Endothelial cell of umbilical vein (primary cell): ENCODE measurements at regions not wholly inside any gene's neighbourhood (a gene's known extent, or its start where the extent isn't known, plus 50 kb on each side); places are given as distances from the start of the nearest gene placed in this dataset.

Experiments
- CTCF ChIP-seq, 2 donors: IDR thresholded peaks; 1 replicate in 1 of 2; 2 replicates in 1 of 2; pipeline ENCODE4 v1.5.1; 2011; ENCODE audit warnings: low read length in 2 of 2, mild to moderate bottlenecking in 2 of 2, moderate library complexity in 2 of 2, control low read depth in 1 of 2, inconsistent platforms in 1 of 2, low read depth in 1 of 2; ENCODE audit not compliant: insufficient read depth in 1 of 2; ENCODE audit errors: extremely low read depth in 1 of 2
- EZH2 ChIP-seq: IDR thresholded peaks from 2 replicates; pipeline ENCODE4 v1.6.1; 2012; ENCODE audit warnings: borderline replicate concordance, low read depth, mild to moderate bottlenecking, moderate library complexity, low read length, inconsistent platforms; ENCODE audit not compliant: severe bottlenecking
- FOS ChIP-seq: IDR thresholded peaks from 2 replicates; pipeline ENCODE4 v1.6.1; 2011; ENCODE audit warnings: mild to moderate bottlenecking, low read length, moderate library complexity, borderline replicate concordance; ENCODE audit not compliant: insufficient read depth
- GATA2 ChIP-seq: IDR thresholded peaks from 2 replicates; pipeline ENCODE4 v1.7.0; 2011; ENCODE audit warnings: low read depth, mild to moderate bottlenecking, moderate library complexity, mixed read lengths, low read length; ENCODE audit not compliant: insufficient read length, insufficient read depth
- JUN ChIP-seq: IDR thresholded peaks from 2 replicates; pipeline ENCODE4 v1.6.1; 2011; ENCODE audit warnings: borderline replicate concordance, low read depth; ENCODE audit not compliant: insufficient read length, insufficient read depth
- MAX ChIP-seq: IDR thresholded peaks from 2 replicates; pipeline ENCODE4 v1.6.1; 2011; ENCODE audit not compliant: insufficient read depth, insufficient read length
- POLR2A ChIP-seq: IDR thresholded peaks from 2 replicates; pipeline ENCODE4 v1.6.1; 2012; ENCODE audit warnings: low read depth, mild to moderate bottlenecking, control low read depth, low read length
- POLR2AphosphoS5 ChIP-seq: IDR thresholded peaks from 2 replicates; pipeline ENCODE4 v1.6.1; 2012; ENCODE audit warnings: low read depth, mild to moderate bottlenecking, control low read depth, low read length, moderate library complexity; ENCODE audit not compliant: insufficient read depth

GRCh38 chr6:147150293-147150692 lies 53.9 kb upstream of the STXBP5 start:
- no peak for TF ChIP-seq CTCF (IDR thresholded peaks at IDR 0.05; ENCODE audit: extremely low read depth in 1 of 2, insufficient read depth in 1 of 2, low read depth in 1 of 2, low read length in 2 of 2)
- no peak for TF ChIP-seq POLR2A
- no peak for TF ChIP-seq EZH2
- no peak for TF ChIP-seq FOS
- no peak for TF ChIP-seq POLR2AphosphoS5
- TF ChIP-seq JUN = no peak
- TF ChIP-seq GATA2 = no peak
- TF ChIP-seq MAX = no peak
